SK-N-SH (cell line): ENCODE measurements at regions not wholly inside any gene's neighbourhood (a gene's known extent, or its start where the extent isn't known, plus 50 kb on each side); places are given as distances from the start of the nearest gene placed in this dataset.

Experiments
- CTCF ChIP-seq: fragments of 200-600 bp; sonication (generic); IDR thresholded peaks from 2 replicates; pipeline ENCODE4 v1.6.1; 2017; ENCODE audit warnings: antibody characterized with exemption, mild to moderate bottlenecking, moderate library complexity
- FOXM1 ChIP-seq: IDR thresholded peaks from 2 replicates; pipeline ENCODE4 v1.4.0; 2012; ENCODE audit warnings: low read depth, mild to moderate bottlenecking
- GABPA ChIP-seq: IDR thresholded peaks from 2 replicates; pipeline ENCODE4 v1.4.0; 2012; ENCODE audit warnings: low read depth, mild to moderate bottlenecking
- MXI1 ChIP-seq: IDR thresholded peaks from 2 replicates; pipeline ENCODE4 v1.6.1; 2012; ENCODE audit warnings: mild to moderate bottlenecking, low read depth, low read length, improper control_type of control experiment
- RCOR1 ChIP-seq: fragments of 150-350 bp; IDR thresholded peaks from 2 replicates; pipeline ENCODE4 v1.6.1; 2017; ENCODE audit warnings: antibody characterized with exemption, low read length
- REST ChIP-seq: IDR thresholded peaks from 2 replicates; pipeline ENCODE4 v1.6.1; 2012; ENCODE audit warnings: mild to moderate bottlenecking, low read depth, low read length, moderate library complexity
- RFX5 ChIP-seq: IDR thresholded peaks from 2 replicates; pipeline ENCODE4 v1.6.1; 2012; ENCODE audit warnings: mild to moderate bottlenecking, improper control_type of control experiment, low read length
- SIN3A ChIP-seq: IDR thresholded peaks from 2 replicates; pipeline ENCODE4 v1.6.1; 2012; ENCODE audit warnings: low read depth, mild to moderate bottlenecking, low read length, moderate library complexity, borderline replicate concordance
- SMC3 ChIP-seq: IDR thresholded peaks from 2 replicates; pipeline ENCODE4 v1.6.1; 2012; ENCODE audit warnings: low read depth, low read length, improper control_type of control experiment
- TAF1 ChIP-seq: IDR thresholded peaks from 2 replicates; pipeline ENCODE4 v1.6.1; 2012; ENCODE audit warnings: low read depth, mild to moderate bottlenecking, low read length, moderate library complexity, borderline replicate concordance
- YY1 ChIP-seq: IDR thresholded peaks from 2 replicates; pipeline ENCODE4 v1.4.0; 2012; ENCODE audit warnings: low read depth, mild to moderate bottlenecking

- TF ChIP-seq SMC3 (no peak), RCOR1 (no peak), CTCF (no peak), YY1 (no peak), RFX5 (no peak), FOXM1 (no peak), MXI1 (no peak), TAF1 (no peak), REST (no peak), SIN3A (no peak), GABPA (no peak)
Observed at GRCh38 chr18:29147944-29148343, 971.0 kb upstream of the CDH2 start.
